HG03159 (cell line): ENCODE measurements at regions not wholly inside any gene's neighbourhood (a gene's known extent, or its start where the extent isn't known, plus 50 kb on each side); places are given as distances from the start of the nearest gene placed in this dataset.

ENCODE experiments used
- ATAC-seq: cut with Tn5 transposase; IDR thresholded peaks from one replicate; pipeline ENCODE4 v1.9.1; 2021; ENCODE audit warnings: mild to moderate bottlenecking, moderate library complexity; ENCODE audit not compliant: unreplicated experiment

GRCh38 chr13:109671919-109672318 is 114.5 kb downstream of the IRS2 start:
- no peak for ATAC-seq

DNA sequence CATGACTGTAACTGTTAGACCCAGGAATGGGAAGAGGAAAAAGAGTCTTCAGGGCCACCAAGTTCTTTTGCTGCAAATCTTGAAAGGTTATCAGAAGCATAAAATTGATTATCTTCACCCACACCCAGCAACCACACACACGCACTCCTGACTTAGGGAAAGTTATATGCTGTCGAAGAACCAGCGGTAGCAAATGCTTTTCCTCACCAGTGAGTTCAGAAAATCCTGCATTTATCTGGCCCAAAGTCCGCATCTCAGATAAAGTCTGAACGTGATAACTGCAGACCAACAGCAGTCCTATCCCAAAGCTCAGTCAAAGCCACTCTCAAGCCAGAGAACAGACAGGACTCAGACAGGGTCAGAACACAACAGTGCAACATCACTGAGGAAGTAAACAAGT is 115.6 kb downstream of the IRS2 start:
- no peak for ATAC-seq

- ATAC-seq, result no peak
These were observed 116.4 kb downstream of the IRS2 start for GRCh38 chr13:109669956-109670355.

GRCh38 chr13:109669234-109669612 is 117.2 kb downstream of the IRS2 start:
- no peak for ATAC-seq

DNA sequence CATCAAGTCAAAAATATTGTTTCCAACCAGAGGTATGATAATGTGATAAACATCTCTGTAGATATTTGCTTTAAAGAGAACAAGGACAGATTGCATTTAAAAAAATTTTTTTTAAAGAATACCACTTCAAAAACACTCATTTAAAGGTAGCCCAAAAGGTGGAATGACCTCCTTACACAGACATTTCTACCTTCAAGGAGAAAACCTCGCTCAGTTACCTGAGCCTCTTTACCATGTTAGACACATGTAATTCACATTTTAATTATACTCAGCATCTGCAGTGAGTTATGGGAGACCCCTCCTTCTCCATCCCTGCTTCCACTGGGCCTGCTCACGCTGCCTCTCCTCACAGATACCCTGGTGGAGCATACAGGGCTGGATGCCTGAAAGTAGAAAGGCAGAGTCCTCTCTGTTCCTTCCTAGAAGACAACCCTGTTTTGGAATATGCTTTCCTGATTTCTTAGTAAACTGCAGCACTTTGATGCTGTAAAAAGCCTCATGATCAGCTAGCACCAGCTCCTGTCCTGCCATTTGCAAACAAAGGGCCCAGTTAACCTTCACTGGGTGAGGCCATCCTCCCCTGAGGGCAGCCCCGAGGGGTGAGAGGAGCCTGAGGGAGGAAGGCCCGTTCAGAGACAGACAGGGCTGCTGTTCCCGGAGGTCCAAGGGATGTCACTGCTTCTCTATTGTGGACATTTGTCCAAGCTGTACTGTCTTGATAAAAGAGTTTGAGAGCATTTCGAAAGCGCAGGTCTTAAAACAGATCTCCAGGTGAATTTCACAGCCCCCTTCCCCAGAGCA is 117.8 kb downstream of the IRS2 start:
- ATAC-seq, result no peak

DNA sequence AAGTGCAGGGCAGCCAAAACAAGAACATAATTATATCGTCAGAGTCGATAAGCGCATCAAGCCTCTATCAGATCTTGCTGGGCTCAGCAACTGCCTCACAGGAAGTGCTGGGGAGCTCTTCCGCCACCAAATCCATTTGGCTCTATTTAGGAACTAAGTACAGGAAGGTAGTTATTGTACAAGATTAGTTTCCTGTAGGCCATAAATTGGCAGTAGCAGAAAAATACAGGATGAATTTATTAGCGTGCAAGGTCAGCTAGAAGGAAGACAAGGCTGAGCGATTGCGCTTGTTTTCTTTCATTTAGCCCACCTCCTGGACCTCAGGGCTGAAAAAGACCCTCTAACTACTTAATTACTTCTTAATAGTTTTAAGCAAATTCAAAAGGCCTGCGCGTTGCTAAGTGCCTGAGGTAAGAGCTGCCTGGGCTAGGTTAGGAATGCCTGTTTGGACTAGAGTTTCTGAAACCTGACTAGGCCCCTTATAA is 118.5 kb downstream of the IRS2 start:
- ATAC-seq, result no peak

- ATAC-seq, result no peak
These were observed 119.3 kb downstream of the IRS2 start for GRCh38 chr13:109667056-109667455.

DNA sequence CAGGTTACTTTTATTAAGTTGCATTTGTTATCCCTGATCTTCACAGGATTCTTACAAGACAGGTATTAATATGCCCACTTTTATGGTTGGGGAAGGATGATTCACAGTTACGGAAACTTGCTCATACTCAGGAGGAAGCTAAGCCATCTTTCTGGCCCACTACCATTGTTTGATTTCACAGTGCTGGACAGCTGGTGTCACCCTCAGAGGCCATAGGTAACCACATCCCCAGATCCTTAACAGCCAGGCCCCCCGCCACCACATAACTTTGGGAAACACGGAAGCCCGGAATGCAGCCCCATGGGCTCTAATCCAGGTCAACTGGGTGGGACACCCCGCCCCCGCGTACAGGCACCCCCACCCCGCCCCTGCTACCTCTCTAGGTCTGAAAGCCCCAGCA is 119.7 kb downstream of the IRS2 start:
- no peak for ATAC-seq

- ATAC-seq, result no peak
These were observed 120.6 kb downstream of the IRS2 start for GRCh38 chr13:109665781-109666249.

DNA sequence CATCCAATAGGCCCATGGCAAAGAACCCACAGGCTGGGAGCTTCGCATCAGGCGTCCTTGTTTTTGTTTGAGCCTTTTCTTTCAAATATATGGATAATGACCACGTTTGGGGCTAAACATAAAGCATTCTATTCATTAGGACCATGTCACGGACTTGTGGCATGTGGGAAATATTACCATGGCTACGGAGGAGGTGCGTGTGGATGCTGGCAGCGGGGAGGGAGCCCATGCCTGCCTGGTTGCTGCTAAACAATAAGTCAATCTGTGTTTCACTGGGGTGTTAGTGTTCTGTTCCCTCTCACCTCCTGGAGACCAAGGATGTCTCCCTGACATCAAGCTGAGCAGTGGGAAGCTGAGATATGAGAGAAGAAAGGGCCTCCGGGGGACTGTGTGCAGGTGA is 121.1 kb downstream of the IRS2 start:
- ATAC-seq, result no peak

- no peak for ATAC-seq
These were observed 129.0 kb downstream of the IRS2 start for GRCh38 chr13:109657395-109657794.

- no peak for ATAC-seq
These were observed 130.2 kb downstream of the IRS2 start for GRCh38 chr13:109656206-109656605.

DNA sequence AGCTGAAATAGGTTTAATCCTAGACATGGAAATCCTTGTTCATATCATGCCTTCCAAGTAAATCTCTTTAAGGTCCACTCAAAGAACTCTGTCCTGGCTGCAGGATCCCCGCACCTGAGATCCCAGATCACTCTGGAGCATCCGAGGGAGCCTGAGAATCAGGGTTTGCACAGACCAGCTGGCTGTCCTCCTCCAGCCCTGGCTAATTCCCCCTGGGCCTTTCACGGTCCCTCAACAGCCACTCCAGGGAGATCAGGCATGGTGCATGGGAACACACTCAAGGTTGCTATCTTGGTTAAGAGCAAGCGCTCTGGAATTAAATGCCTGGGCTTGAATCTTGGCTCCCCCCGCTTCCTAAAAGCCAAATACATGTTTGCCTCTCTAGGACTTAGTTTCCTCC is 130.8 kb downstream of the IRS2 start:
- no peak for ATAC-seq

DNA sequence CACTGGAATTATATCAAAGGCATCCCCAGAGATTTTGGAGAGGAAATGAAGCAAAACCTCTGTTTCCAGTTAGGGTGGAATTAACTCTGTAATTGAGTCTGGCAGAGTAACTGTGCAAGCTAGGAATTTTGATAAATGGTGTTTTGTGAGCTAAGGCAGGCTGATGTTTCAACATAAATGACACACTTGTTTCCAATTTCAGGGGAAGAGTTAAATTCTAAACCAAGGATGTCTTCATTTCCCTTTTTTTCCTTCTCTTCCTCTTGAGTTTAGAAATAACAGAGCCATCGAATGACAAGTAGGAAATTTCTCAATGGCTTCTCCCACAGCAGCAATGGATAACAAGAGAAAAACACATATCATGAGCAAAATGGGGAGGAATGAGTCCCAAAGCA is 131.2 kb downstream of the IRS2 start:
- no peak for ATAC-seq

- ATAC-seq, result no peak
These were observed 131.8 kb downstream of the IRS2 start for GRCh38 chr13:109654341-109655205.

GRCh38 chr13:109652531-109652930 is 133.9 kb downstream of the IRS2 start:
- ATAC-seq, result no peak

GRCh38 chr13:109651854-109652253 is 134.5 kb downstream of the IRS2 start:
- no peak for ATAC-seq

DNA sequence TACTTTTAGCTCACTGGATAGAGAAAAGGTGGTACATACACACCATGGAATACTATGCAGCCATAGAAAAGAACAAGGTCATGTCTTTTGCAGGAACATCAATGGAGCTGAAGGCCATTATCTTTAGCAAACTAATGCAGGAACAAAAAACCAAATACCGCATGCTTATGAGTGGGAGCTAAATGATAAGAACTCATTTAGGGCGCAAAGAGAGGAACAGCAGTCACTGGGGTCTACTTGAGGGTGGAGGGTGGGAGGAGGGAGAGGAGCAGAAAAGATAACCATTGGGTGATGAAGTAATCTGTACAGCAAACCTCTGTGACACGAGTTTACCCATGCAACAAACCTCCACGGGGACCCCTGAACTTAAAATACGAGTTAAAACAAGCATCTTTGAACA is 135.1 kb downstream of the IRS2 start:
- no peak for ATAC-seq

DNA sequence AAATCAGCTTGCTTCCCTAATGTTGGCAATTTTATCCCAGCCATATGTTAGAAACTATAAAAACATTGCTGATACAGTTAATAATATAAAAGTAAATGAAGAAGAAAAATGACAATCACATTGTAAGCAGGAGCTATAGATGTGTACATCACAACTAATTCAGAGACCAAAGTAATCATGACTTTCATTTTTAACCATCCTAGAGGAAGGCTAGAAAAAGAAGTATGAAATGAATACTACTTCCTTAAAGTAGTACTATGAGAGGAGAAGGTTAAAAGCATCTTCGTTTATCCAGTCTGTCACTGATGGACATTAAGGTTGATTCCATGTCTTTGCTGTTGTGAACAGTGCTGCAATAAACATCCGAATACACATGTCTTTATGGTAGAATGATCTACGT is 135.5 kb downstream of the IRS2 start:
- no peak for ATAC-seq

- ATAC-seq, result no peak
These were observed 136.7 kb downstream of the IRS2 start for GRCh38 chr13:109649713-109650112.

DNA sequence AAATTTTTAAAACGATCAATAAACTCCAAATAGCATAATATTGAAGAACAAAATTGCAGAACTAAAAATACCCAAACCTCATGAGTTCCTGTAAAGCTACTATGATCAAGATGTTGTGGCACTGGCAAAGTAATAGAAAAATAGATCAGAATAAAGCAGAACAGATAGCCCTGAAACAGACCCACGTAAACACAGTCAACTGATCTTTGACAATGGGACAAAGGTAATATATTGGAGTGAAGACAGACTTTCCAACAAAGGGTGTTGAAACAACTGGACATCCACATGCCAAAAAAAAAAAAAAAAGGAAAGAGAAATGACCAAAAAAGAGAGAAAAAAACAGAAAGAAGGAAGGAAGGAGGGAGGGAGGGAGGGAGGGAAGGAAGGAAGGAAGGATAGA is 138.7 kb downstream of the IRS2 start:
- no peak for ATAC-seq

DNA sequence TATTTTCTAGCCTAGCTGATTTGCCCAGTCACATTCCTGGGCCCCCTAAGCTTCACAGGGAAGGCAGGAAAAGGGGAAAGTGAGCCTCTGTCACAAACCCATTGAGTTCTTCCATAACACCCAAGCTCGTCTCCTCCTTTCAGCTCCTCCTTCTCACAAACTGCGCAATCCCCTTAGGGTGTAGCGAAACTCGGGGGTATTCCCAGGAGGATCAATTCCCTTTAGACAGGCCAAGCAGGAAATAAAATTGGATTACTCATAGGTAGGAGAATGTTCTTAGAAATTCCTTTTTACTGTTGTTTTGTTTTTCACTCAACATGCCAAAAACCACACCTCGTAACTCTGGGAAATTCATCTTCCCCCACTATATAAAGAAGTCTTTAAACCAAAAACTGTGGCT is 139.3 kb downstream of the IRS2 start:
- ATAC-seq, result no peak
